Activated naive CD4-positive, alpha-beta T cell treated with anti-CD3 and anti-CD28 coated beads for 36 hours (primary cell): ENCODE measurements at regions not wholly inside any gene's neighbourhood (a gene's known extent, or its start where the extent isn't known, plus 50 kb on each side); places are given as distances from the start of the nearest gene placed in this dataset.
"Not testable (repeated sequence)": the region's sequence is repeated elsewhere in the genome, so short reads cannot be mapped to it uniquely, and the experiment has no call there.

Source experiments
- CTCF ChIA-PET: fragments of 350-600 bp; sonication (Branson Sonifier 250); formaldehyde crosslinking; loops from one replicate; lab custom pipeline; 2021; ENCODE audit warnings: antibody characterized with exemption; lab: Charles Lee
- DNase-seq: peaks from one replicate; pipeline ENCODE4 v3.0.0-alpha.2; 2020
- H3K27ac Mint-ChIP-seq: one replicate; pipeline ENCODE4 v1.8.0; 2021; ENCODE audit warnings: mild to moderate bottlenecking, mixed read lengths
- H3K27me3 Mint-ChIP-seq: one replicate; pipeline ENCODE4 v1.8.0; 2021; ENCODE audit warnings: low read depth, mixed read lengths
- H3K36me3 Mint-ChIP-seq: one replicate; pipeline ENCODE4 v1.8.0; 2021; ENCODE audit warnings: low read depth, mixed read lengths
- H3K4me1 Mint-ChIP-seq: one replicate; pipeline ENCODE4 v1.8.0; 2021; ENCODE audit warnings: low read depth, mixed read lengths
- H3K4me3 Mint-ChIP-seq: one replicate; pipeline ENCODE4 v1.8.0; 2021; ENCODE audit warnings: mild to moderate bottlenecking, moderate library complexity, mixed read lengths
- H3K9me3 Mint-ChIP-seq: one replicate; pipeline ENCODE4 v1.8.0; 2021; ENCODE audit warnings: mixed read lengths
- intact Hi-C: fragments of 100-400 bp; cut with micrococcal nuclease; formaldehyde crosslinking; loops from one replicate; pipeline ENCODE4 v1.15.1; 2023

GRCh38 chr11:101245081-101245480 is 115.5 kb upstream of the PGR start:
- H3K9me3 Mint-ChIP-seq, H3K27me3 Mint-ChIP-seq, H3K27ac Mint-ChIP-seq, H3K4me3 Mint-ChIP-seq, H3K36me3 Mint-ChIP-seq, CTCF ChIA-PET, DNase-seq, H3K4me1 Mint-ChIP-seq, intact Hi-C loops: not testable (repeated sequence)

- Mint-ChIP-seq H3K9me3 (peaks cover 6% of the 10 kb centered on the region), H3K27ac (no peak overlapping the region), H3K4me1 (no peaks in the 10 kb centered on the region), H3K4me3 (no peak overlapping the region), H3K36me3 (no peaks in the 10 kb centered on the region), H3K27me3 (no peaks in the 10 kb centered on the region)
- CTCF ChIA-PET: no interaction called here
- intact Hi-C loops: no loop called here
- no peak for DNase-seq
Measured at GRCh38 chr11:101241160-101241795, 111.7 kb upstream of the PGR start.

- H3K4me3 Mint-ChIP-seq, H3K27ac Mint-ChIP-seq, CTCF ChIA-PET, H3K4me1 Mint-ChIP-seq, DNase-seq, H3K27me3 Mint-ChIP-seq, H3K36me3 Mint-ChIP-seq, intact Hi-C loops: not testable (repeated sequence)
- H3K9me3 Mint-ChIP-seq: peaks cover 25% of the 10 kb centered on the region
Measured at GRCh38 chr11:101231207-101231834, 101.7 kb upstream of the PGR start.

- H3K9me3 Mint-ChIP-seq: peaks cover 34% of the 10 kb centered on the region
- intact Hi-C loops: no loop called here
- H3K4me1 Mint-ChIP-seq: no peaks in the 10 kb centered on the region
- H3K27me3 Mint-ChIP-seq: no peaks in the 10 kb centered on the region
- H3K27ac Mint-ChIP-seq: no peak overlapping the region
- CTCF ChIA-PET: no interaction called here
- no peak overlapping the region for H3K4me3 Mint-ChIP-seq
- no peaks in the 10 kb centered on the region for H3K36me3 Mint-ChIP-seq
- no peak for DNase-seq
Measured at GRCh38 chr11:101226617-101227016, 97.0 kb upstream of the PGR start.

- Mint-ChIP-seq H3K4me1 (no peaks in the 10 kb centered on the region), H3K9me3 (peaks cover 40% of the 10 kb centered on the region), H3K36me3 (no peaks in the 10 kb centered on the region), H3K27ac (no peak overlapping the region), H3K27me3 (no peaks in the 10 kb centered on the region), H3K4me3 (no peak overlapping the region)
- intact Hi-C loops: no loop called here
- no peak for DNase-seq
- CTCF ChIA-PET: no interaction called here
Measured at GRCh38 chr11:101224221-101224620, 94.6 kb upstream of the PGR start.

GRCh38 chr11:101218091-101218490 is 88.5 kb upstream of the PGR start:
- intact Hi-C loops, CTCF ChIA-PET, DNase-seq: not testable (repeated sequence)

GRCh38 chr11:101216091-101216490 is 86.5 kb upstream of the PGR start:
- H3K27me3 Mint-ChIP-seq, H3K36me3 Mint-ChIP-seq, intact Hi-C loops, H3K27ac Mint-ChIP-seq, H3K4me3 Mint-ChIP-seq, CTCF ChIA-PET, H3K4me1 Mint-ChIP-seq, DNase-seq: not testable (repeated sequence)
- H3K9me3 Mint-ChIP-seq: peaks cover 36% of the 10 kb centered on the region

More at GRCh38 chr11:101218091-101218490, 88.5 kb upstream of the PGR start:
- H3K9me3 Mint-ChIP-seq: peaks cover 27% of the 10 kb centered on the region
- not testable (repeated sequence) for H3K4me3 Mint-ChIP-seq, H3K36me3 Mint-ChIP-seq, H3K4me1 Mint-ChIP-seq, H3K27ac Mint-ChIP-seq, H3K27me3 Mint-ChIP-seq

- CTCF ChIA-PET: no interaction called here
- DNase-seq: no peak
- H3K27me3 Mint-ChIP-seq: no peaks in the 10 kb centered on the region
- no peak overlapping the region for H3K27ac Mint-ChIP-seq
- intact Hi-C loops: no loop called here
- no peaks in the 10 kb centered on the region for H3K4me1 Mint-ChIP-seq
- peaks cover 34% of the 10 kb centered on the region for H3K9me3 Mint-ChIP-seq
- H3K4me3 Mint-ChIP-seq: no peak overlapping the region
- H3K36me3 Mint-ChIP-seq: no peaks in the 10 kb centered on the region
Measured at GRCh38 chr11:101215069-101215468, 85.5 kb upstream of the PGR start.

- CTCF ChIA-PET: no interaction called here
Measured at GRCh38 chr11:101211407-101211975, 81.9 kb upstream of the PGR start.

GRCh38 chr11:101202614-101203013 is 73.0 kb upstream of the PGR start:
- intact Hi-C loops: no loop called here
- Mint-ChIP-seq H3K36me3 (no peaks in the 10 kb centered on the region), H3K27ac (no peak overlapping the region), H3K4me3 (no peak overlapping the region), H3K27me3 (no peaks in the 10 kb centered on the region), H3K4me1 (no peaks in the 10 kb centered on the region), H3K9me3 (peaks cover 12% of the 10 kb centered on the region)
- DNase-seq: no peak
- CTCF ChIA-PET: no interaction called here

More at GRCh38 chr11:101211407-101211975, 81.9 kb upstream of the PGR start:
- Mint-ChIP-seq H3K4me3 (no peak overlapping the region), H3K27ac (no peak overlapping the region), H3K27me3 (no peaks in the 10 kb centered on the region), H3K9me3 (peaks cover 25% of the 10 kb centered on the region), H3K4me1 (no peaks in the 10 kb centered on the region), H3K36me3 (no peaks in the 10 kb centered on the region)
- DNase-seq: no peak
- intact Hi-C loops: no loop called here

GRCh38 chr11:101199416-101199815 is 69.8 kb upstream of the PGR start:
- H3K27me3 Mint-ChIP-seq: no peaks in the 10 kb centered on the region
- H3K36me3 Mint-ChIP-seq: no peaks in the 10 kb centered on the region
- intact Hi-C loops: no loop called here
- H3K9me3 Mint-ChIP-seq: peaks cover 4% of the 10 kb centered on the region
- DNase-seq: no peak
- no peak overlapping the region for H3K27ac Mint-ChIP-seq
- H3K4me3 Mint-ChIP-seq: no peak overlapping the region
- no peaks in the 10 kb centered on the region for H3K4me1 Mint-ChIP-seq
- CTCF ChIA-PET: no interaction called here

GRCh38 chr11:101195294-101195693 is 65.7 kb upstream of the PGR start:
- no peaks in the 10 kb centered on the region for H3K9me3 Mint-ChIP-seq
- no peaks in the 10 kb centered on the region for H3K36me3 Mint-ChIP-seq
- CTCF ChIA-PET: no interaction called here
- no peak overlapping the region for H3K27ac Mint-ChIP-seq
- no peaks in the 10 kb centered on the region for H3K27me3 Mint-ChIP-seq
- intact Hi-C loops: no loop called here
- no peak for DNase-seq
- no peak overlapping the region for H3K4me3 Mint-ChIP-seq
- no peaks in the 10 kb centered on the region for H3K4me1 Mint-ChIP-seq

- Mint-ChIP-seq H3K27ac (no peak overlapping the region), H3K4me1 (no peaks in the 10 kb centered on the region), H3K36me3 (no peaks in the 10 kb centered on the region), H3K4me3 (no peak overlapping the region), H3K27me3 (no peaks in the 10 kb centered on the region), H3K9me3 (no peaks in the 10 kb centered on the region)
- no peak for DNase-seq
- CTCF ChIA-PET: no interaction called here
- intact Hi-C loops: no loop called here
Measured at GRCh38 chr11:101188801-101189200, 59.2 kb upstream of the PGR start.
